HepG2 (cell line): ENCODE measurements at regions not wholly inside any gene's neighbourhood (a gene's known extent, or its start where the extent isn't known, plus 50 kb on each side); places are given as distances from the start of the nearest gene placed in this dataset.

Source experiments
- CREB1 ChIP-seq, 2 experiments: fragments of 450-650 bp in 1 of 2; IDR thresholded peaks; 2 replicates each; pipeline ENCODE4 v1.6.1; 2016 to 2017; ENCODE audit warnings: control low read depth in 1 of 2, mild to moderate bottlenecking in 1 of 2, missing compliant biosample characterization in 1 of 2, missing genetic modification characterization in 1 of 2
- KAT8 ChIP-seq: IDR thresholded peaks from 2 replicates; pipeline ENCODE4 v1.6.1; 2016; ENCODE audit warnings: missing genetic modification reagents, missing compliant biosample characterization
- NFYB ChIP-seq: sonication (generic); formaldehyde crosslinking; IDR thresholded peaks from 2 replicates; pipeline ENCODE4 v1.4.0; 2020; ENCODE audit warnings: missing genetic modification reagents
- NR1H2 ChIP-seq: sonication (generic); formaldehyde crosslinking; IDR thresholded peaks from 2 replicates; pipeline ENCODE4 v1.8.1; 2022; ENCODE audit warnings: low read depth, missing genetic modification reagents, borderline replicate concordance
- POLR2AphosphoS5 ChIP-seq: IDR thresholded peaks from 2 replicates; pipeline ENCODE4 v1.6.1; 2012; ENCODE audit warnings: low read depth, low read length
- RAD21 ChIP-seq: fragments of 450-650 bp; formaldehyde crosslinking; IDR thresholded peaks from 2 replicates; pipeline ENCODE4 v1.5.0; 2020; ENCODE audit warnings: mild to moderate bottlenecking
- RFX3 ChIP-seq: IDR thresholded peaks from 2 replicates; pipeline ENCODE4 v1.6.1; 2016; ENCODE audit warnings: missing biosample characterization, missing genetic modification reagents
- ZFX ChIP-seq: sonication (generic); formaldehyde crosslinking; IDR thresholded peaks from 2 replicates; pipeline ENCODE4 v1.4.0; 2020; ENCODE audit warnings: mild to moderate bottlenecking, low read depth, missing genetic modification reagents, moderate library complexity
- ZNF282 ChIP-seq: fragments of 450-650 bp; IDR thresholded peaks from 2 replicates; pipeline ENCODE4 v1.6.1; 2018; ENCODE audit not compliant: partially characterized antibody
- ZNF441 ChIP-seq: sonication (generic); formaldehyde crosslinking; IDR thresholded peaks from 2 replicates; pipeline ENCODE4 v1.7.0; 2021; ENCODE audit warnings: missing genetic modification reagents, borderline replicate concordance
- TF ChIP-seq, protein P1 (sequence below): sonication (generic); formaldehyde crosslinking; IDR thresholded peaks from 2 replicates; pipeline ENCODE4 v1.4.0; 2020; ENCODE audit warnings: missing genetic modification reagents
- TF ChIP-seq, protein P2 (sequence below): sonication (generic); formaldehyde crosslinking; IDR thresholded peaks from 2 replicates; pipeline ENCODE4 v1.5.0; 2020; ENCODE audit warnings: mild to moderate bottlenecking, missing genetic modification reagents, moderate library complexity
- TF ChIP-seq, protein P3 (sequence below): sonication (generic); formaldehyde crosslinking; IDR thresholded peaks from 2 replicates; pipeline ENCODE4 v1.8.0; 2022; ENCODE audit warnings: missing genetic modification reagents, mild to moderate bottlenecking, borderline replicate concordance

DNA sequence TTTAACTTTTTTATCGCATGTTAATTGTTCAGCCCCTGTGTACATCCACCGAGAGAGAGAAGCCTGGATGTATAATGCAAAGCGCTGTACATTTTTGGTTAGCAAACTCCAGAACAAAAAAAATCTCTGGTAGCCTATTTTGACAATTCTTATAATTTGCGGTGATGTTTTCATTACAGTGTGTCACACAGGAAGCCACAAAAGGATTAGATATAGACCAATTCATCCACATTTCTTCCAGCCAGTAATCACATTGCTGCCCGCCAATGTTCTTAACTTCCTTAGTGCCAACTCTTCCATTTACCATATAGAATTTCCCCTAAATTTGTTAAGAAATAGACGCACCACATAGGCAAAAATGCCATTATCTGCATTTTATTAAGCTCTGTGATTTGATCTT lies 435.6 kb downstream of the EFNA5 start:
- no peak for TF ChIP-seq ZNF282
- TF ChIP-seq, protein P1, sequence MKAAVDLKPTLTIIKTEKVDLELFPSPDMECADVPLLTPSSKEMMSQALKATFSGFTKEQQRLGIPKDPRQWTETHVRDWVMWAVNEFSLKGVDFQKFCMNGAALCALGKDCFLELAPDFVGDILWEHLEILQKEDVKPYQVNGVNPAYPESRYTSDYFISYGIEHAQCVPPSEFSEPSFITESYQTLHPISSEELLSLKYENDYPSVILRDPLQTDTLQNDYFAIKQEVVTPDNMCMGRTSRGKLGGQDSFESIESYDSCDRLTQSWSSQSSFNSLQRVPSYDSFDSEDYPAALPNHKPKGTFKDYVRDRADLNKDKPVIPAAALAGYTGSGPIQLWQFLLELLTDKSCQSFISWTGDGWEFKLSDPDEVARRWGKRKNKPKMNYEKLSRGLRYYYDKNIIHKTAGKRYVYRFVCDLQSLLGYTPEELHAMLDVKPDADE (CRISPR knock-in tag), result no peak
- no peak for TF ChIP-seq RAD21 (CRISPR knock-in tag)
- TF ChIP-seq, protein P2, sequence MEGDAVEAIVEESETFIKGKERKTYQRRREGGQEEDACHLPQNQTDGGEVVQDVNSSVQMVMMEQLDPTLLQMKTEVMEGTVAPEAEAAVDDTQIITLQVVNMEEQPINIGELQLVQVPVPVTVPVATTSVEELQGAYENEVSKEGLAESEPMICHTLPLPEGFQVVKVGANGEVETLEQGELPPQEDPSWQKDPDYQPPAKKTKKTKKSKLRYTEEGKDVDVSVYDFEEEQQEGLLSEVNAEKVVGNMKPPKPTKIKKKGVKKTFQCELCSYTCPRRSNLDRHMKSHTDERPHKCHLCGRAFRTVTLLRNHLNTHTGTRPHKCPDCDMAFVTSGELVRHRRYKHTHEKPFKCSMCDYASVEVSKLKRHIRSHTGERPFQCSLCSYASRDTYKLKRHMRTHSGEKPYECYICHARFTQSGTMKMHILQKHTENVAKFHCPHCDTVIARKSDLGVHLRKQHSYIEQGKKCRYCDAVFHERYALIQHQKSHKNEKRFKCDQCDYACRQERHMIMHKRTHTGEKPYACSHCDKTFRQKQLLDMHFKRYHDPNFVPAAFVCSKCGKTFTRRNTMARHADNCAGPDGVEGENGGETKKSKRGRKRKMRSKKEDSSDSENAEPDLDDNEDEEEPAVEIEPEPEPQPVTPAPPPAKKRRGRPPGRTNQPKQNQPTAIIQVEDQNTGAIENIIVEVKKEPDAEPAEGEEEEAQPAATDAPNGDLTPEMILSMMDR (CRISPR knock-in tag), result no peak
- TF ChIP-seq KAT8, result no peak
- no peak for TF ChIP-seq CREB1 (IDR thresholded peaks at IDR 0.05)
- no peak for TF ChIP-seq CREB1 (CRISPR knock-in tag; IDR thresholded peaks at IDR 0.05)
- no peak for TF ChIP-seq RFX3 (CRISPR knock-in tag)
- no peak for TF ChIP-seq ZFX (CRISPR knock-in tag)
- TF ChIP-seq, protein P3, sequence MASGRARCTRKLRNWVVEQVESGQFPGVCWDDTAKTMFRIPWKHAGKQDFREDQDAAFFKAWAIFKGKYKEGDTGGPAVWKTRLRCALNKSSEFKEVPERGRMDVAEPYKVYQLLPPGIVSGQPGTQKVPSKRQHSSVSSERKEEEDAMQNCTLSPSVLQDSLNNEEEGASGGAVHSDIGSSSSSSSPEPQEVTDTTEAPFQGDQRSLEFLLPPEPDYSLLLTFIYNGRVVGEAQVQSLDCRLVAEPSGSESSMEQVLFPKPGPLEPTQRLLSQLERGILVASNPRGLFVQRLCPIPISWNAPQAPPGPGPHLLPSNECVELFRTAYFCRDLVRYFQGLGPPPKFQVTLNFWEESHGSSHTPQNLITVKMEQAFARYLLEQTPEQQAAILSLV, result no peak
- TF ChIP-seq POLR2AphosphoS5, result no peak
- TF ChIP-seq ZNF441 (CRISPR knock-in tag), result no peak
- no peak for TF ChIP-seq NR1H2 (CRISPR knock-in tag)
- TF ChIP-seq NFYB (CRISPR knock-in tag), result no peak
